HepG2 (cell line): ENCODE measurements at regions not wholly inside any gene's neighbourhood (a gene's known extent, or its start where the extent isn't known, plus 50 kb on each side); places are given as distances from the start of the nearest gene placed in this dataset.

Experiments used
- ATAC-seq: fragments of 200-7000 bp; cut with Tn5 transposase; 3 replicates; pipeline ENCODE4 v1.9.1; 2020; ENCODE audit warnings: mild to moderate bottlenecking, moderate library complexity
- BruUV-seq: library from RNA; stranded (reverse); fragments of 400-500 nt; replicated peaks from 2 replicates; lab custom pipeline; 2021; lab: Mats Ljungman, UMichigan
- CTCF ChIA-PET: fragments of 300-600 bp; formaldehyde crosslinking; extraction: SDS; loops from one replicate; lab custom pipeline; 2021; ENCODE audit warnings: low total read pairs, inconsistent platforms, low intra/inter-chr PET ratio; lab: Yijun Ruan, JAX
- POLR2A ChIA-PET: fragments of 350-600 bp; sonication (Branson Sonifier 250); formaldehyde crosslinking; loops from one replicate; lab custom pipeline; 2020; ENCODE audit warnings: antibody characterized with exemption, inconsistent platforms; lab: Yijun Ruan, JAX
- DNase-seq: peaks from one replicate; pipeline ENCODE4 v3.0.0-alpha.2; 2015; ENCODE audit warnings: low spot score
- FAIRE-seq: peaks from 3 replicates; lab custom pipeline; 2011; peaks lifted over from hg19 to GRCh38; lab: Jason Lieb, UNC
- H2AFZ ChIP-seq: one replicate; pipeline ENCODE4 v1.6.1; 2011; ENCODE audit warnings: low read length, inconsistent platforms
- H3K27ac ChIP-seq: fragments of 300-600 bp; 3 replicates; pipeline ENCODE4 v1.8.0; 2011; ENCODE audit warnings: mixed run types, mild to moderate bottlenecking, mixed read lengths, low read length, inconsistent platforms; ENCODE audit not compliant: insufficient read depth; ENCODE audit errors: extremely low read length
- H3K27me3 ChIP-seq, 2 experiments: fragments of 200-600 bp in 1 of 2; 2 replicates in 1 of 2; 3 replicates in 1 of 2; pipeline versions ENCODE4 v1.6.0 to v1.8.0; 2011; ENCODE audit warnings: low read length in 2 of 2, mild to moderate bottlenecking in 2 of 2, moderate library complexity in 2 of 2, inconsistent platforms in 1 of 2; ENCODE audit not compliant: insufficient read depth in 2 of 2, control insufficient read depth in 1 of 2
- H3K36me3 ChIP-seq, 2 experiments: fragments of 200-600 bp in 1 of 2; replicated peaks in 1 of 2; 2 replicates in 1 of 2; 3 replicates in 1 of 2; pipeline versions ENCODE4 v1.5.1 to v1.8.0; 2011; ENCODE audit warnings: low read length in 2 of 2, inconsistent platforms in 1 of 2; ENCODE audit not compliant: insufficient read depth in 2 of 2, control insufficient read depth in 1 of 2
- H3K4me1 ChIP-seq: 2 replicates; pipeline ENCODE4 v1.5.1; 2012; ENCODE audit warnings: low read length, inconsistent platforms; ENCODE audit not compliant: insufficient read depth
- H3K4me2 ChIP-seq: 2 replicates; pipeline ENCODE4 v1.6.0; 2011; ENCODE audit warnings: low read depth, low read length, inconsistent platforms
- H3K4me3 ChIP-seq, 3 experiments: fragments of 200-600 bp in 1 of 3; sonication (generic), shearing (Covaris generic) in 1 of 3; replicated peaks in 1 of 3; 2 replicates each; pipeline ENCODE4 v1.5.1; 2011 to 2016; ENCODE audit warnings: low read length in 3 of 3, inconsistent platforms in 2 of 3, low read depth in 2 of 3, mild to moderate bottlenecking in 2 of 3, control low read depth in 1 of 3, mixed read lengths in 1 of 3; ENCODE audit not compliant: insufficient read depth in 1 of 3
- H3K79me2 ChIP-seq: one replicate; pipeline ENCODE4 v1.6.1; 2011; ENCODE audit warnings: low read length, inconsistent platforms; ENCODE audit not compliant: insufficient read depth
- H3K9ac ChIP-seq: 2 replicates; pipeline ENCODE4 v1.6.0; 2011; ENCODE audit warnings: mild to moderate bottlenecking, low read depth, low read length, inconsistent platforms; ENCODE audit not compliant: insufficient read depth
- H3K9me3 ChIP-seq: 2 replicates; pipeline ENCODE4 v1.5.1; 2012; ENCODE audit warnings: mild to moderate bottlenecking, low read length
- H4K20me1 ChIP-seq: 2 replicates; pipeline ENCODE4 v1.6.0; 2011; ENCODE audit warnings: inconsistent platforms, mild to moderate bottlenecking, low read length, moderate library complexity; ENCODE audit not compliant: insufficient read depth
- EZH2 ChIP-seq: conservative IDR thresholded peaks from 2 replicates; pipeline ENCODE4 v1.6.1; 2012; ENCODE audit warnings: mild to moderate bottlenecking, low read depth, low read length, moderate library complexity
- HES4 ChIP-seq: sonication (generic); formaldehyde crosslinking; IDR thresholded peaks from 2 replicates; pipeline ENCODE4 v1.9.0; 2021; ENCODE audit warnings: mild to moderate bottlenecking, missing genetic modification reagents, borderline replicate concordance
- HMG20A ChIP-seq: IDR thresholded peaks from 2 replicates; pipeline ENCODE4 v1.6.1; 2016; ENCODE audit warnings: borderline replicate concordance
- HNRNPH1 ChIP-seq: fragments of 200-400 bp; formaldehyde crosslinking; optimal IDR thresholded peaks from 2 replicates; pipeline ENCODE3; 2017; ENCODE audit warnings: mild to moderate bottlenecking, low read depth, low read length
- JUND ChIP-seq: sonication (generic); formaldehyde crosslinking; IDR thresholded peaks from 2 replicates; pipeline ENCODE4 v1.8.0; 2022; ENCODE audit warnings: mild to moderate bottlenecking, missing genetic modification reagents
- NFRKB ChIP-seq: fragments of 450-650 bp; IDR thresholded peaks from 2 replicates; pipeline ENCODE4 v1.6.1; 2017
- POGK ChIP-seq: sonication (generic); formaldehyde crosslinking; conservative IDR thresholded peaks from 2 replicates; pipeline ENCODE4 v1.8.0; 2022; ENCODE audit warnings: mild to moderate bottlenecking, moderate library complexity, missing genetic modification reagents
- REXO4 ChIP-seq: sonication (generic); formaldehyde crosslinking; IDR thresholded peaks from 2 replicates; pipeline ENCODE4 v1.8.0; 2022; ENCODE audit warnings: missing genetic modification reagents, mild to moderate bottlenecking, borderline replicate concordance
- SP5 ChIP-seq: IDR thresholded peaks from 2 replicates; pipeline ENCODE4 v1.6.1; 2016; ENCODE audit warnings: low read depth, borderline replicate concordance
- ZKSCAN8 ChIP-seq: IDR thresholded peaks from 2 replicates; pipeline ENCODE4 v1.6.1; 2016; ENCODE audit warnings: borderline replicate concordance, missing genetic modification reagents, missing compliant biosample characterization
- ZNF232 ChIP-seq: sonication (generic); formaldehyde crosslinking; IDR thresholded peaks from 2 replicates; pipeline ENCODE4 v1.4.0; 2020; ENCODE audit warnings: missing genetic modification reagents, borderline replicate concordance
- ZNF296 ChIP-seq: sonication (generic); formaldehyde crosslinking; conservative IDR thresholded peaks from 2 replicates; pipeline ENCODE4 v1.5.0; 2020; ENCODE audit warnings: mild to moderate bottlenecking, missing genetic modification reagents
- ZNF367 ChIP-seq: sonication (generic); formaldehyde crosslinking; IDR thresholded peaks from 2 replicates; pipeline ENCODE4 v1.4.0; 2020; ENCODE audit warnings: missing genetic modification reagents, borderline replicate concordance
- ZNF678 ChIP-seq: sonication (generic); formaldehyde crosslinking; IDR thresholded peaks from 2 replicates; pipeline ENCODE4 v1.4.0; 2020; ENCODE audit warnings: mild to moderate bottlenecking, missing genetic modification reagents
- ZNF772 ChIP-seq: sonication (generic); formaldehyde crosslinking; IDR thresholded peaks from 2 replicates; pipeline ENCODE4 v1.5.0; 2020; ENCODE audit warnings: mild to moderate bottlenecking, missing genetic modification reagents
- WGBS: methylation state at CpG from one replicate; pipeline ENCODE4 v1.1.6; 2017; ENCODE audit warnings: low lambda C conversion rate; 5-methylcytosine and 5-hydroxymethylcytosine counted together
- in situ Hi-C: cut with HindIII; loops from 2 replicates; pipeline ENCODE4 v1.10.0; 2017; ENCODE audit warnings: low pct_unique_long_range_greater_than_20kb; ENCODE audit not compliant: extremely low pct_ligation_motif_present
- intact Hi-C: fragments of 100-400 bp; cut with micrococcal nuclease; formaldehyde crosslinking; loops from one replicate; pipeline ENCODE4 v1.10.0; 2022; ENCODE audit not compliant: unreplicated experiment

GRCh38 chr5:133756756-133757155 lies 144.4 kb upstream of the FSTL4 start (continued):
- no peak for TF ChIP-seq SP5 (CRISPR knock-in tag)

DNA sequence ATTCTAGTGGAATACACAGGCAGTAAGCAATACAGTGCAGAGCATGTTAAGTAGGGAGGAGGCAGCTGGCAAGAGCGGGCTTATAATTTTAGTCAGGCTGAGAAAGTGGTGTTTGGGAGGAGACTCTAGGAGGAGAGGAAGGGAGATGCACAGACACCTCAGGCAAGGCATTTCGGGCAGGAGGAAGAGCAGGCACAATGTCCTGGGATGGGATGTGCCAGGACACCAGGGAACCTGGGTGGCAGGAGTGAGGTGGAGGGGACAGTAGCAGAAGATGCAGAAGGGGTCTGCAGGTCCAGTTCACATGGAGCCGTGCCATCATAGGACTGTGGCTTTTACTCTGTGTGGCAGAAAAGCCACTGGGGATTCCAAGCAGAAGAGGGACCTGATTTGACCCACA lies 143.7 kb upstream of the FSTL4 start:
- in situ Hi-C loops = no loop called here
- POLR2A ChIA-PET = no interaction called here
- Histone ChIP-seq H3K4me1 (no peaks in the 10 kb centered on the region), H3K4me2 (no peak overlapping the region), H3K36me3 (no peaks in the 10 kb centered on the region), H3K4me3 (no peak overlapping the region), H3K27me3 (no peaks in the 10 kb centered on the region), H3K27ac (no peak overlapping the region), H4K20me1 (no peaks in the 10 kb centered on the region), H3K79me2 (no peaks in the 10 kb centered on the region), H3K9ac (no peak overlapping the region), H2AFZ (no peak overlapping the region), H3K9me3 (no peaks in the 10 kb centered on the region)
- CTCF ChIA-PET = no interaction called here
- no peak for FAIRE-seq
- ATAC-seq = no peak
- TF ChIP-seq NFRKB (no peak), HES4 (CRISPR knock-in tag) (no peak), REXO4 (CRISPR knock-in tag) (no peak), POGK (CRISPR knock-in tag) (no peak), ZNF678 (CRISPR knock-in tag) (no peak), JUND (no peak), HMG20A (CRISPR knock-in tag) (no peak), EZH2 (no peak), HNRNPH1 (no peak), ZNF232 (CRISPR knock-in tag) (no peak), ZKSCAN8 (CRISPR knock-in tag) (no peak), ZNF772 (no peak), ZNF367 (CRISPR knock-in tag) (no peak), ZNF296 (no peak)
- intact Hi-C loops = loop anchor here (10.0 kb wide), 1 partner anchor 189 kb away; no protein-coding TSS in a partner anchor
- DNase-seq = no peak
- BruUV-seq = no TSS peak
- WGBS = 19% methylated on average over 3 of the region's 3 CpGs
